Ovary (tissue), 3 donors: ENCODE measurements at regions not wholly inside any gene's neighbourhood (a gene's known extent, or its start where the extent isn't known, plus 50 kb on each side); places are given as distances from the start of the nearest gene placed in this dataset.

ENCODE experiments used
- EP300 ChIP-seq: sonication (generic); formaldehyde crosslinking; IDR thresholded peaks from one replicate; pipeline ENCODE4 v1.6.1; 2017; ENCODE audit warnings: antibody characterized with exemption
- TF ChIP-seq, protein P1 (sequence below), 3 donors: fragments of 450-650 bp in 2 of 3; fragments of 200-600 bp in 1 of 3; IDR thresholded peaks; one replicate each; pipeline versions ENCODE4 v1.5.1 to v1.8.0; 2016 to 2022; ENCODE audit warnings: antibody characterized with exemption in 3 of 3, mild to moderate bottlenecking in 1 of 3
- donor health status: DM: no; HTN: no; CAD: no.

DNA sequence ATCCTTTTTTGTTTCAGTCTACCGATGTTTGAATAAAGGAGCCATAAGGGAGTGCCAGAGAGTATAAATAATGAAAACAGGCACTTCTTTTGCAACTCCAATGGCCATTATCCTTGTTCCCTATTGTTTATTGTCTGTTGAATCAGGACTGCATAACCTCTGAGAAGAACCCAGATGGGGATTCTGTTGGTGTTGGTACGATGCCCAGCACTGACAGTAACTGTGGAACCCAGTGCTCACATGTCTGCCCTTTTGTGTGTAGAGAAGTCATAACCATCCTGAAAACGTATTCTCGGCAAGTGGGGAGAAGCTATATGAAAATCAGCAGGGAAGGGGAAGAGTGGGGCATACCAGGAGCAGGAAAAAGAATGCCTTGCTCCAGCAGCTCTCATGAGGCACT, 195.1 kb upstream of the EDNRA start:
- TF ChIP-seq, protein P1, sequence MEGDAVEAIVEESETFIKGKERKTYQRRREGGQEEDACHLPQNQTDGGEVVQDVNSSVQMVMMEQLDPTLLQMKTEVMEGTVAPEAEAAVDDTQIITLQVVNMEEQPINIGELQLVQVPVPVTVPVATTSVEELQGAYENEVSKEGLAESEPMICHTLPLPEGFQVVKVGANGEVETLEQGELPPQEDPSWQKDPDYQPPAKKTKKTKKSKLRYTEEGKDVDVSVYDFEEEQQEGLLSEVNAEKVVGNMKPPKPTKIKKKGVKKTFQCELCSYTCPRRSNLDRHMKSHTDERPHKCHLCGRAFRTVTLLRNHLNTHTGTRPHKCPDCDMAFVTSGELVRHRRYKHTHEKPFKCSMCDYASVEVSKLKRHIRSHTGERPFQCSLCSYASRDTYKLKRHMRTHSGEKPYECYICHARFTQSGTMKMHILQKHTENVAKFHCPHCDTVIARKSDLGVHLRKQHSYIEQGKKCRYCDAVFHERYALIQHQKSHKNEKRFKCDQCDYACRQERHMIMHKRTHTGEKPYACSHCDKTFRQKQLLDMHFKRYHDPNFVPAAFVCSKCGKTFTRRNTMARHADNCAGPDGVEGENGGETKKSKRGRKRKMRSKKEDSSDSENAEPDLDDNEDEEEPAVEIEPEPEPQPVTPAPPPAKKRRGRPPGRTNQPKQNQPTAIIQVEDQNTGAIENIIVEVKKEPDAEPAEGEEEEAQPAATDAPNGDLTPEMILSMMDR (IDR thresholded peaks at IDR 0.05), result no peak
- TF ChIP-seq EP300, result no peak
